Esophagus squamous epithelium (tissue), 4 donors: ENCODE measurements at regions not wholly inside any gene's neighbourhood (a gene's known extent, or its start where the extent isn't known, plus 50 kb on each side); places are given as distances from the start of the nearest gene placed in this dataset.

Experiments
- POLR2A ChIP-seq, 4 donors: fragments of 450-650 bp; IDR thresholded peaks; one replicate each; pipeline ENCODE4 v1.6.1; 2017; ENCODE audit warnings: antibody characterized with exemption in 4 of 4, mild to moderate bottlenecking in 4 of 4, moderate library complexity in 3 of 4
- TF ChIP-seq, protein P1 (sequence below), 6 experiments: fragments of 450-650 bp in 4 of 6; fragments of 200-600 bp in 2 of 6; sonication (generic) in 2 of 6; IDR thresholded peaks; one replicate each; pipeline ENCODE4 v1.5.1; 2016 to 2019; ENCODE audit warnings: antibody characterized with exemption in 6 of 6, mild to moderate bottlenecking in 4 of 6, moderate library complexity in 4 of 6

DNA sequence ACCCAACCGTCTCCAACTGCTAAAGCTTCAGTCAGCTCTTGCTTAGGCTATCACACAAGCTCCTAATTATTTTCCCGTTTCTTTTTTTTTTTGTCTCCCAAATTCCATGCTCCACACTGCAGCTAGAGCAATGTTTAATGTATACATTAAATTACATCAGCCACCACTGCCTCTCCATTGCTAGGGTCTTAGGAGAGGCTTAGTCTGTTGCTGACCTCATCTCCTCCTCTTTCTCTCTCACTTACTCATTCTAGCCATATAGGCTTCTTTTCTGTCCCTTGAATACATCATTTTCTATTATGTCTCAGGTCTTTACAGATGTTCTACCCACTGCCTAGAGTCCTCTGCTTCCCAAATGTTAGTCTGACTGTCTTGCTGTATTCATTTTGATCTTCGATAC, 138.1 kb upstream of the ST6GALNAC5 start:
- TF ChIP-seq POLR2A (IDR thresholded peaks at IDR 0.05) = no peak
- TF ChIP-seq, protein P1, sequence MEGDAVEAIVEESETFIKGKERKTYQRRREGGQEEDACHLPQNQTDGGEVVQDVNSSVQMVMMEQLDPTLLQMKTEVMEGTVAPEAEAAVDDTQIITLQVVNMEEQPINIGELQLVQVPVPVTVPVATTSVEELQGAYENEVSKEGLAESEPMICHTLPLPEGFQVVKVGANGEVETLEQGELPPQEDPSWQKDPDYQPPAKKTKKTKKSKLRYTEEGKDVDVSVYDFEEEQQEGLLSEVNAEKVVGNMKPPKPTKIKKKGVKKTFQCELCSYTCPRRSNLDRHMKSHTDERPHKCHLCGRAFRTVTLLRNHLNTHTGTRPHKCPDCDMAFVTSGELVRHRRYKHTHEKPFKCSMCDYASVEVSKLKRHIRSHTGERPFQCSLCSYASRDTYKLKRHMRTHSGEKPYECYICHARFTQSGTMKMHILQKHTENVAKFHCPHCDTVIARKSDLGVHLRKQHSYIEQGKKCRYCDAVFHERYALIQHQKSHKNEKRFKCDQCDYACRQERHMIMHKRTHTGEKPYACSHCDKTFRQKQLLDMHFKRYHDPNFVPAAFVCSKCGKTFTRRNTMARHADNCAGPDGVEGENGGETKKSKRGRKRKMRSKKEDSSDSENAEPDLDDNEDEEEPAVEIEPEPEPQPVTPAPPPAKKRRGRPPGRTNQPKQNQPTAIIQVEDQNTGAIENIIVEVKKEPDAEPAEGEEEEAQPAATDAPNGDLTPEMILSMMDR (IDR thresholded peaks at IDR 0.05) = no peak
